Sigmoid colon (tissue), 4 donors: ENCODE measurements at regions not wholly inside any gene's neighbourhood (a gene's known extent, or its start where the extent isn't known, plus 50 kb on each side); places are given as distances from the start of the nearest gene placed in this dataset.

Experiments used
- POLR2A ChIP-seq, 2 donors: fragments of 450-650 bp; IDR thresholded peaks; one replicate each; pipeline ENCODE4 v1.6.1; 2016; ENCODE audit warnings: antibody characterized with exemption in 2 of 2, mild to moderate bottlenecking in 2 of 2, moderate library complexity in 2 of 2
- POLR2AphosphoS5 ChIP-seq, 4 donors: sonication (generic); formaldehyde crosslinking; IDR thresholded peaks; one replicate each; pipeline ENCODE4 v1.6.1; 2017; ENCODE audit warnings: antibody characterized with exemption in 4 of 4
- TF ChIP-seq, protein P1 (sequence below), 4 experiments: fragments of 450-650 bp in 3 of 4; fragments of 200-600 bp in 1 of 4; IDR thresholded peaks; one replicate each; pipeline ENCODE4 v1.5.1; 2016 to 2019; ENCODE audit warnings: antibody characterized with exemption in 4 of 4, mild to moderate bottlenecking in 3 of 4, moderate library complexity in 2 of 4

DNA sequence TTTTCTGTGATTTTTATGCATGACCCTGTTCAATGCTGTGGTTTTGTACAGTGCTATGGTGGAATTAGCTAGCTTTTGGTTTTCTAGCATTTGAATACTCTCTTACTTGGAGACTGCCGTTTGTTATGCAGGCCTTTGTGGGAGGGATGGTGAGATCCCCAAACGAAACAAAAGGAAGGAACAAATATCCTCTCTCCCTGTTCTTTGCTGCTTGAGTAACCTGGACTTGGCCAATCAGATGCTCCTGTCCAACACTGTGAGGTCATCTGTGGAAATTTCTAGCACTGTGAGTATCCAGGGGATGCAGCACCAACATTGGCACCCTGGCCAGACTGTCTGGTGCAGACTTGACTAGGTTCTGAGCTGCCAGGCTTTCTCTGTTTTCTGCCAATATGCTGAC is 314.4 kb downstream of the ANKRD30A start:
- TF ChIP-seq, protein P1, sequence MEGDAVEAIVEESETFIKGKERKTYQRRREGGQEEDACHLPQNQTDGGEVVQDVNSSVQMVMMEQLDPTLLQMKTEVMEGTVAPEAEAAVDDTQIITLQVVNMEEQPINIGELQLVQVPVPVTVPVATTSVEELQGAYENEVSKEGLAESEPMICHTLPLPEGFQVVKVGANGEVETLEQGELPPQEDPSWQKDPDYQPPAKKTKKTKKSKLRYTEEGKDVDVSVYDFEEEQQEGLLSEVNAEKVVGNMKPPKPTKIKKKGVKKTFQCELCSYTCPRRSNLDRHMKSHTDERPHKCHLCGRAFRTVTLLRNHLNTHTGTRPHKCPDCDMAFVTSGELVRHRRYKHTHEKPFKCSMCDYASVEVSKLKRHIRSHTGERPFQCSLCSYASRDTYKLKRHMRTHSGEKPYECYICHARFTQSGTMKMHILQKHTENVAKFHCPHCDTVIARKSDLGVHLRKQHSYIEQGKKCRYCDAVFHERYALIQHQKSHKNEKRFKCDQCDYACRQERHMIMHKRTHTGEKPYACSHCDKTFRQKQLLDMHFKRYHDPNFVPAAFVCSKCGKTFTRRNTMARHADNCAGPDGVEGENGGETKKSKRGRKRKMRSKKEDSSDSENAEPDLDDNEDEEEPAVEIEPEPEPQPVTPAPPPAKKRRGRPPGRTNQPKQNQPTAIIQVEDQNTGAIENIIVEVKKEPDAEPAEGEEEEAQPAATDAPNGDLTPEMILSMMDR (IDR thresholded peaks at IDR 0.05) = no peak
- no peak for TF ChIP-seq POLR2A (IDR thresholded peaks at IDR 0.05)
- TF ChIP-seq POLR2AphosphoS5 (IDR thresholded peaks at IDR 0.05) = no peak
